ENCODE measurements at regions not wholly inside any gene's neighbourhood (a gene's known extent, or its start where the extent isn't known, plus 50 kb on each side); places are given as distances from the start of the nearest gene placed in this dataset.
A peak's percentile ranks its signal among the peaks of the same experiment; 100 is the strongest.
"Not testable (repeated sequence)": the region's sequence is repeated elsewhere in the genome, so short reads cannot be mapped to it uniquely, and the experiment has no call there.

DNA sequence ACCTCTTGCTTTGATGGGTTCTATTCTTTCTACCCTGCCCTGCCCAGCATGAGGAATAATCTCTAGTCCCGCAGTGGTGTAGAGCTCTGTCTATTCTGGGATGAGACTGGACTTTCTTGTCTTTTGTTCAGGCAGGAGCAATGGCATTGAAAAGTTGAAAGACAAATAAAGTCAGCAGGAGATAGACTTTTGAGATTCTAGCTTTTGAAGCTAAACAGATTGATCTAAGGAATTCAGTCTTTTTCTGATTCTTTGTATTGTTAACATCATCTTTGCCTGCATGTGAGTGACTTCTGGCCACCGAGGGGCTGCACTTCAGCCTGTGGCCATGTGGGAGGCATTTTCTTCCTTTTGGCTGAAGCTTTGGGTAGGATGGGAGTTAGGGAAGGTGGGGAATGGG, 132.4 kb downstream of the MRPL57 start:
- no peak overlapping the region for H3K27ac ChIP-seq (ENCODE audit: low read depth, low read length)
- H3K4me1 Mint-ChIP-seq, result peaks cover 12% of the 10 kb centered on the region
- no peak for DNase-seq
- no peaks in the 10 kb centered on the region for H3K9me3 ChIP-seq (ENCODE audit: control insufficient read depth, low read length)
- no peaks in the 10 kb centered on the region for H3K9me3 Mint-ChIP-seq
- H3K36me3 Mint-ChIP-seq (ENCODE audit: low read depth), result no peaks in the 10 kb centered on the region
- no peak overlapping the region for H3K4me3 ChIP-seq (ENCODE audit: low read length)
- no peak overlapping the region for H3K27ac Mint-ChIP-seq
- H3K27me3 Mint-ChIP-seq (ENCODE audit: insufficient read depth), result peaks cover 7% of the 10 kb centered on the region
- H3K36me3 ChIP-seq (ENCODE audit: control insufficient read depth, insufficient read depth, low read length), result no peaks in the 10 kb centered on the region
- peaks cover 6% of the 10 kb centered on the region for H3K4me1 ChIP-seq (ENCODE audit: control insufficient read depth, insufficient read depth, low read length)
- H3K9ac ChIP-seq (ENCODE audit: extremely low read depth, low read length, poor library complexity, severe bottlenecking), result no peak overlapping the region
- TF ChIP-seq, protein P1, sequence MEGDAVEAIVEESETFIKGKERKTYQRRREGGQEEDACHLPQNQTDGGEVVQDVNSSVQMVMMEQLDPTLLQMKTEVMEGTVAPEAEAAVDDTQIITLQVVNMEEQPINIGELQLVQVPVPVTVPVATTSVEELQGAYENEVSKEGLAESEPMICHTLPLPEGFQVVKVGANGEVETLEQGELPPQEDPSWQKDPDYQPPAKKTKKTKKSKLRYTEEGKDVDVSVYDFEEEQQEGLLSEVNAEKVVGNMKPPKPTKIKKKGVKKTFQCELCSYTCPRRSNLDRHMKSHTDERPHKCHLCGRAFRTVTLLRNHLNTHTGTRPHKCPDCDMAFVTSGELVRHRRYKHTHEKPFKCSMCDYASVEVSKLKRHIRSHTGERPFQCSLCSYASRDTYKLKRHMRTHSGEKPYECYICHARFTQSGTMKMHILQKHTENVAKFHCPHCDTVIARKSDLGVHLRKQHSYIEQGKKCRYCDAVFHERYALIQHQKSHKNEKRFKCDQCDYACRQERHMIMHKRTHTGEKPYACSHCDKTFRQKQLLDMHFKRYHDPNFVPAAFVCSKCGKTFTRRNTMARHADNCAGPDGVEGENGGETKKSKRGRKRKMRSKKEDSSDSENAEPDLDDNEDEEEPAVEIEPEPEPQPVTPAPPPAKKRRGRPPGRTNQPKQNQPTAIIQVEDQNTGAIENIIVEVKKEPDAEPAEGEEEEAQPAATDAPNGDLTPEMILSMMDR (conservative IDR thresholded peaks at IDR 0.05), result peak; percentile 21
- H3K4me3 Mint-ChIP-seq, result no peak overlapping the region
- H3K27me3 ChIP-seq (ENCODE audit: control insufficient read depth, insufficient read depth, low read length, poor library complexity, severe bottlenecking), result no peaks in the 10 kb centered on the region
- WGBS, 2 experiments (ENCODE audit: insufficient coverage in 1 of 2, insufficient read length in 1 of 2), result 92% methylated on average over 2 of the region's 2 CpGs; no CpG with 5 or more reads in 1 of the 2 experiments

DNA sequence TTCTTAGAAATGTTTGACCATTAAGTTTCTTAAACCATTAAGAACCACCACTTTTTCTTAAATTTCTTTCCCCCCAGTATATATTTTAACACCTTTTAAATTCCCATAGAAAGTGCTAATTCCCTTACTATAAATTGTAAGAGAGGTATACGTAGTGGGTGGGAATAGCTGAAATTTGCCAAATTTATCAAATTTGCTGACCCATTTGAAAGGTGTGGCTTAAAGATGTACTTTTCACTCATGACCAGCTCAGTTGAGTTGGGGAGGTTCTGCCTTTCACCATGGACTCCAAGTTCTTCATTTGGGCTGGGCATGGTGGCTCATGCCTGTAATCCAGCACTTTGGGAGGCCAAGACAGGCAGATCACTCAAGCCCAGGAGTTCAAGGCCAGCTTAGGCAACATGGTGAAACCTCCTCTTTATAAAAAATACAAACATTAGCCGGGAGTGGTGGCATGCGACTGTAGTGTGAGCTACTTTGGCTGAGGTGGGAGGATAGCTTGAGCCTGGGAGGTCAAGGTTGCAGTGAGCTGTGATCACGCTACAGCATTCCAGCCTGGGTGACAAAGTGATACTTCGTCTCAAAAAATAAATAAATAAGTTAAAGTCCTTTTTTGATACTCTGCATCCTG, 133.2 kb downstream of the MRPL57 start:
- Histone ChIP-seq H3K9ac (ENCODE audit: extremely low read depth, low read length, poor library complexity, severe bottlenecking) (no peak overlapping the region), H3K27ac (ENCODE audit: low read depth, low read length) (no peak overlapping the region), H3K4me3 (ENCODE audit: low read length) (no peak overlapping the region), H3K36me3 (ENCODE audit: control insufficient read depth, insufficient read depth, low read length) (no peaks in the 10 kb centered on the region), H3K4me1 (ENCODE audit: control insufficient read depth, insufficient read depth, low read length) (peaks cover 6% of the 10 kb centered on the region), H3K9me3 (ENCODE audit: control insufficient read depth, low read length) (no peaks in the 10 kb centered on the region), H3K27me3 (ENCODE audit: control insufficient read depth, insufficient read depth, low read length, poor library complexity, severe bottlenecking) (no peaks in the 10 kb centered on the region)
- no peak overlapping the region for H3K27ac Mint-ChIP-seq
- TF ChIP-seq, protein P1 (conservative IDR thresholded peaks at IDR 0.05), result no peak
- peaks cover 7% of the 10 kb centered on the region for H3K27me3 Mint-ChIP-seq (ENCODE audit: insufficient read depth)
- 74 to 95% methylated on average over 2 to 5 of the region's 5 CpGs for WGBS, 2 experiments (ENCODE audit: insufficient coverage in 1 of 2, insufficient read length in 1 of 2)
- H3K9me3 Mint-ChIP-seq, result no peaks in the 10 kb centered on the region
- DNase-seq, result no peak
- H3K36me3 Mint-ChIP-seq (ENCODE audit: low read depth), result no peaks in the 10 kb centered on the region
- H3K4me3 Mint-ChIP-seq, result no peak overlapping the region
- H3K4me1 Mint-ChIP-seq, result peaks cover 8% of the 10 kb centered on the region

DNA sequence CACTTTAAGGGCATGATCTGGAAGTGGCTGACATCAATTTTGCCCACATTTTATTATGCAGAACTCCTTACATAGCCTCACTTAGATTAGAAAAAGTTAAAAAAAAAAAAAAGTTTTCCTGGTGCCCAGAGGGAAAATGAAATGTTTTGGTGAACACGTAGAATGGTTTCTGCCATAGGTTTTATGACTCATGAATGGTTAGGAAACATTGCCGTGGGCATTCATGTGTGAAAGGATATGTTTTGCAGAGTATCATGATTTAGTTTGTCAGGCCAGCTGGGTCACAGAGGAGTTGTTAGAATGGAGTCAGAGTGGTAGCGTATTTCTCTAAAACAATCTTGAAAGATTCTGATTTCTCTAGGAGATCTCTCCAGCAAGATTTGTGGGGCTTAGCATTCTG, 133.8 kb downstream of the MRPL57 start:
- TF ChIP-seq, protein P1 (conservative IDR thresholded peaks at IDR 0.05), result no peak
- Histone ChIP-seq H3K4me3 (ENCODE audit: low read length) (no peak overlapping the region), H3K9me3 (ENCODE audit: control insufficient read depth, low read length) (no peaks in the 10 kb centered on the region), H3K4me1 (ENCODE audit: control insufficient read depth, insufficient read depth, low read length) (peaks cover 6% of the 10 kb centered on the region), H3K27ac (ENCODE audit: low read depth, low read length) (no peak overlapping the region), H3K36me3 (ENCODE audit: control insufficient read depth, insufficient read depth, low read length) (no peaks in the 10 kb centered on the region), H3K9ac (ENCODE audit: extremely low read depth, low read length, poor library complexity, severe bottlenecking) (no peak overlapping the region), H3K27me3 (ENCODE audit: control insufficient read depth, insufficient read depth, low read length, poor library complexity, severe bottlenecking) (no peaks in the 10 kb centered on the region)
- Mint-ChIP-seq H3K9me3 (no peaks in the 10 kb centered on the region), H3K4me3 (no peak overlapping the region), H3K27ac (no peak overlapping the region), H3K4me1 (peaks cover 8% of the 10 kb centered on the region), H3K27me3 (ENCODE audit: insufficient read depth) (peaks cover 7% of the 10 kb centered on the region), H3K36me3 (ENCODE audit: low read depth) (no peaks in the 10 kb centered on the region)
- 83 to 93% methylated on average over 1 to 2 of the region's 3 CpGs for WGBS, 2 experiments (ENCODE audit: insufficient coverage in 1 of 2, insufficient read length in 1 of 2)
- no peak for DNase-seq

DNA sequence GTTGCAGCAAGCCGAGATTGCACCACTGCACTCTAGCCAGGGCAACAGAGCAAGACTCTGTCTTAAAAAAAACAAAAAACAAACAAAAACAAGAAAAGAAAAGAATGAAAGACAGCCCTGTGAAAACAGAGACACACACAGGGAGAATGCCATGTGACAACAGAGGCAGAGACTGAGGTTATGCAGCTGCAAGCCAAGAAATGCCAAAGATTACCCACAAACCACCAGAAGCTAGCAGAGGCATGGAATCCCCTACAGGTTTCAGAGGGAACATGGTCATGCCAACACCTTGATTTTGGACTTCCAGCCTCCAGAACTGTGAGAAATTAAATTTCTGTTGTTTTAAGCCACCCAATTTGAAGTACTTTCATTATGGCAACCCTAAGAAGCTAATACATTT, 138.5 kb downstream of the MRPL57 start:
- not testable (repeated sequence) for H3K27ac ChIP-seq (ENCODE audit: low read depth, low read length)

More for the DNA sequence above, 138.5 kb downstream of the MRPL57 start:
- not testable (repeated sequence) for H3K9ac ChIP-seq (ENCODE audit: extremely low read depth, low read length, poor library complexity, severe bottlenecking); H3K4me1 ChIP-seq (ENCODE audit: control insufficient read depth, insufficient read depth, low read length); H3K4me1 Mint-ChIP-seq; H3K27ac Mint-ChIP-seq; H3K36me3 ChIP-seq (ENCODE audit: control insufficient read depth, insufficient read depth, low read length); H3K4me3 ChIP-seq (ENCODE audit: low read length); H3K36me3 Mint-ChIP-seq (ENCODE audit: low read depth); H3K27me3 ChIP-seq (ENCODE audit: control insufficient read depth, insufficient read depth, low read length, poor library complexity, severe bottlenecking); H3K4me3 Mint-ChIP-seq; H3K9me3 ChIP-seq (ENCODE audit: control insufficient read depth, low read length); DNase-seq; H3K9me3 Mint-ChIP-seq
- H3K27me3 Mint-ChIP-seq (ENCODE audit: insufficient read depth), result peaks cover 13% of the 10 kb centered on the region
- WGBS, 2 experiments (ENCODE audit: insufficient coverage in 1 of 2, insufficient read length in 1 of 2), result 83 to 100% methylated on average over 1 of the region's 1 CpG

Measured in endodermal cell (in vitro differentiated cells).